Tibial artery (tissue), 4 donors: ENCODE measurements at regions not wholly inside any gene's neighbourhood (a gene's known extent, or its start where the extent isn't known, plus 50 kb on each side); places are given as distances from the start of the nearest gene placed in this dataset.

Experiments used
- DNase-seq, 2 donors: peaks; one replicate each; pipeline ENCODE4 v3.0.0-alpha.2; 2019
- H3K27ac ChIP-seq, 2 donors: fragments of 200-600 bp; sonication (generic) in 1 of 2; 1 replicate in 1 of 2; 2 replicates in 1 of 2; pipeline ENCODE4 v1.5.1; 2018 to 2019; ENCODE audit warnings: mild to moderate bottlenecking in 1 of 2
- H3K27me3 ChIP-seq, 2 donors: fragments of 200-600 bp; sonication (generic) in 1 of 2; one replicate each; pipeline versions ENCODE4 v1.5.1 to v1.6.0; 2016 to 2019
- H3K36me3 ChIP-seq, 3 donors: fragments of 200-600 bp; sonication (generic) in 2 of 3; one replicate each; pipeline ENCODE4 v1.5.1; 2016 to 2019; ENCODE audit warnings: mild to moderate bottlenecking in 2 of 3
- H3K4me1 ChIP-seq, 4 donors: fragments of 200-600 bp; sonication (generic) in 2 of 4; 1 replicate in 3 of 4; 2 replicates in 1 of 4; pipeline ENCODE4 v1.5.1; 2016 to 2019
- H3K4me3 ChIP-seq, 2 donors: fragments of 200-600 bp; sonication (generic) in 1 of 2; 1 replicate in 1 of 2; 2 replicates in 1 of 2; pipeline ENCODE4 v1.5.1; 2018 to 2019; ENCODE audit warnings: mild to moderate bottlenecking in 2 of 2
- H3K9me3 ChIP-seq, 3 donors: fragments of 200-600 bp; sonication (generic) in 1 of 3; one replicate each; pipeline ENCODE4 v1.5.1; 2016 to 2019
- intact Hi-C: fragments of 100-400 bp; cut with DNase I; formaldehyde crosslinking; loops from one replicate; pipeline ENCODE4 v1.15.0; 2023; ENCODE audit warnings: low total_unique reads
- TF ChIP-seq, protein P1 (sequence below), 2 experiments: fragments of 200-600 bp in 1 of 2; fragments of 450-650 bp in 1 of 2; IDR thresholded peaks; one replicate each; pipeline ENCODE4 v1.5.1; 2017 to 2019; ENCODE audit warnings: antibody characterized with exemption in 2 of 2, mild to moderate bottlenecking in 1 of 2, moderate library complexity in 1 of 2

DNA sequence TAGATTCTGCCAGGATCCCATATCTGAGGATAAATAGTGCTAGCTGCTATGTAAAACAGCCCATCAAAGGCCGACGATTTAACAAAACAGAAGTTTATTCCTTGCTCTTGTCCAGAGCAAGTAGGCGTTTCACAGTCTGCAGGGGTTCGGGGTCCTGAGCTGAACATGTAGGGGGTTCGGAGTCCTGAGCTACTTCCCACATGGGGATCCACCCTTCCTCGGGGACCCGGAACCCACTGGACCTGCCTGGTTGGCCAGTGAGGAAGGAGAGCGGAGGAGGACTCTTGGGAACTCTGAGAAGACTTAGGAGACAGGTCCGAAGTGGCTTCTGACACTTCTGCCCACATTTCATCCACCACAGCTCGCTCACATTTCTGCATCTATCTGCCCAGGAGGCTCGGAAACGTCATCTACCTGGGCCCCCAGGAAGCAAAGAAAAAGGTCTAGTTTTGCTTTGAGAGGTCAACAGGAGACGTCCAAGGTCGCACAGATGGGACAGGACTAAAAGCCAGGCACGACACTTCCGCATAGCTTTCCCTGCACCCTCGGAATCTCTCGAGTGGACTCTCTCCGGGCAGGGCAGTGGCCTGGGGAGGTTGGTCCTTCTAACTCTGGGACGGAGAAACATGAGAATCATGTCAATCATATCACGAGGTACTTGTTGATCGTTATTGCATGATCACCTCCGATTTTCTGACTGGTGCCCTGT is 86.4 kb downstream of the MICALL2 start:
- H3K9me3 ChIP-seq, result no peaks in the 10 kb centered on the region
- DNase-seq, result no peak
- no peak overlapping the region for H3K4me3 ChIP-seq
- peaks cover 0 to 86% of the 10 kb centered on the region in 2 donors for H3K27me3 ChIP-seq
- TF ChIP-seq, protein P1, sequence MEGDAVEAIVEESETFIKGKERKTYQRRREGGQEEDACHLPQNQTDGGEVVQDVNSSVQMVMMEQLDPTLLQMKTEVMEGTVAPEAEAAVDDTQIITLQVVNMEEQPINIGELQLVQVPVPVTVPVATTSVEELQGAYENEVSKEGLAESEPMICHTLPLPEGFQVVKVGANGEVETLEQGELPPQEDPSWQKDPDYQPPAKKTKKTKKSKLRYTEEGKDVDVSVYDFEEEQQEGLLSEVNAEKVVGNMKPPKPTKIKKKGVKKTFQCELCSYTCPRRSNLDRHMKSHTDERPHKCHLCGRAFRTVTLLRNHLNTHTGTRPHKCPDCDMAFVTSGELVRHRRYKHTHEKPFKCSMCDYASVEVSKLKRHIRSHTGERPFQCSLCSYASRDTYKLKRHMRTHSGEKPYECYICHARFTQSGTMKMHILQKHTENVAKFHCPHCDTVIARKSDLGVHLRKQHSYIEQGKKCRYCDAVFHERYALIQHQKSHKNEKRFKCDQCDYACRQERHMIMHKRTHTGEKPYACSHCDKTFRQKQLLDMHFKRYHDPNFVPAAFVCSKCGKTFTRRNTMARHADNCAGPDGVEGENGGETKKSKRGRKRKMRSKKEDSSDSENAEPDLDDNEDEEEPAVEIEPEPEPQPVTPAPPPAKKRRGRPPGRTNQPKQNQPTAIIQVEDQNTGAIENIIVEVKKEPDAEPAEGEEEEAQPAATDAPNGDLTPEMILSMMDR (IDR thresholded peaks at IDR 0.05), result no peak
- intact Hi-C loops, result no loop called here
- H3K4me1 ChIP-seq, result peaks cover 0 to 12% (median 8%) of the 10 kb centered on the region in 4 donors
- no peak overlapping the region for H3K27ac ChIP-seq
- no peaks in the 10 kb centered on the region for H3K36me3 ChIP-seq

DNA sequence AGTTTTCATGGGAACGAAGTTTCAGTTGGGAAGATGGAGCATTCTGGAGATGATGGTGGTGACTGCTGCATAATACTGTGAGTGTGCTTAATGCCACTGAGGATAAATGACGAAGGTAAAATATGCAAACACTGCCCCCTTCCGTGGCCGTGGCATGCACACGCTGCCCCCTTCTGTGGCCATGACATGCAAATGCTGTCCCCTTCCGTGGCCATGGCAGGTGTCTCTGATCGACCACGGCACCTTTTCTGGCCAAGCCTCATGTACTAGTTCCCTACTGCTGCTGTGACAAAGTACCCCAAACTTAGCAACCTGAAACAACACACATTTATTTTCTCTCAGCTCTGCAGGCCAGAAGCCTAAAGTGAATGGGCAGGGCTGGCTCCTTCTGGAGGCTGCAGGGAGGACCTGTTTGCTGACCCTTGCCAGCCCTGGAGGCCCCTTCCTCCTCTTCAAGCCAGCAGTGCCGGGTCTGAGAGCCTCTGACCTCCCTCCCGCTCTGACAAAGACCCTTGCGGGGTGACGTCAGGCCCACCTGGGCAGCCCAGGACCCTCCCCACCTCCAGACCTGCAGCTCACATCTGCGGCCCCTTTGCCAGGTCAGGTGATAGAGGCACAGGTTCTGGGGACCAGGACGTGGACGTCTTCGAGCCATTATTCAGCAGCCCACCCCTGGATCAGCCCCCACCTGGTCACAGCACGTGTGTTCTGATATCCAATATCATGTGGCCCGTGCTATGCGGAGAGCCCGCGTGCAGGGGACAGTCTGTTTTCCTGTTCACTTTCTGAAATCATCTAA is 82.0 kb downstream of the MICALL2 start:
- Histone ChIP-seq H3K4me1 (no peaks in the 10 kb centered on the region), H3K27me3 (peaks cover 0 to 67% of the 10 kb centered on the region in 2 donors), H3K9me3 (no peaks in the 10 kb centered on the region), H3K27ac (no peak overlapping the region), H3K4me3 (no peak overlapping the region), H3K36me3 (no peaks in the 10 kb centered on the region)
- intact Hi-C loops, result no loop called here
- TF ChIP-seq, protein P1 (IDR thresholded peaks at IDR 0.05), result no peak
- DNase-seq, result no peak

DNA sequence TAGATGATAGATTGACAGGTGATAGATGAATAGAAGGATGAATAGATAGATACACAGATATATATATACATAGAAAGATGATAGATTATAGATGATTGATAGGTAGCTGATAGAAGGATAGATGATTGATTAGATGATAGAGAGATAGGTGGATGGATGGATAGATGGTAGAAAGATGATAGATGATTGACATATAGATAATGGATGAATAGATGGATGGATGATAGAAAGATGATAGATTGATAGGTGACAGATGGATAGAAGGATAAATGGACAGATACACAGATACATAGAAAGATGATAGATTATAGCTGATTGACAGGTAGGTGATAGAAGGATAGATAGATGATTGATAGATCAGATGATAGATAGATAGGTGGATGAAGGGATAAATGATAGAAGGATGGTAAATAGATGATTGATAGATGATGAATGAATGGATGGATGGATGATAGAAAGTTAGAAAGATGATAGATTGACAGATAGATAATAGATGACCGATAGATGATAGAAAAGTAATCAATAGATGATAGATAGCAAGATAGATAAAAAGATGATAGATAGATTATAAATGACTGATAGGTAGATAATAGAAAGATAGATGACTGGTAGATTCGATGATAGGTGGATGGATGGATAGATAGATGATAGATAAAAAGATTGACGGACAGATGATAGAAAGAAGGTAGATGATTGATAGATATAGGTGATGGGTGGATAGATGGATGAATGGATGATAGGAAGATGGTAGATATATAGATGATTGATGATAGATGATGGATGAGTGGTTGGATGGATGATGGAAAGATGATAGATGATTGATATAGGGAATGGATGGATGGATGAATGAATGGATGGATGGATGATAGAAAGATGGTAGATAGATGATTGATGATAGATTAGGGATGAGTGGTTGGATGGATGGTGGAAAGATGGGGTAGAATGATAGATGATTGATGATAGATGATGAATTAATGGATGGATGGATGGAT is 80.4 kb downstream of the MICALL2 start:
- no peak for DNase-seq
- no peak overlapping the region for H3K27ac ChIP-seq
- peaks cover 0 to 5% (median 0%) of the 10 kb centered on the region in 3 donors for H3K9me3 ChIP-seq
- peaks cover 0 to 67% of the 10 kb centered on the region in 2 donors for H3K27me3 ChIP-seq
- no peaks in the 10 kb centered on the region for H3K36me3 ChIP-seq
- no peak overlapping the region for H3K4me3 ChIP-seq
- TF ChIP-seq, protein P1 (IDR thresholded peaks at IDR 0.05), result no peak
- intact Hi-C loops, result no loop called here
- H3K4me1 ChIP-seq, result no peaks in the 10 kb centered on the region

DNA sequence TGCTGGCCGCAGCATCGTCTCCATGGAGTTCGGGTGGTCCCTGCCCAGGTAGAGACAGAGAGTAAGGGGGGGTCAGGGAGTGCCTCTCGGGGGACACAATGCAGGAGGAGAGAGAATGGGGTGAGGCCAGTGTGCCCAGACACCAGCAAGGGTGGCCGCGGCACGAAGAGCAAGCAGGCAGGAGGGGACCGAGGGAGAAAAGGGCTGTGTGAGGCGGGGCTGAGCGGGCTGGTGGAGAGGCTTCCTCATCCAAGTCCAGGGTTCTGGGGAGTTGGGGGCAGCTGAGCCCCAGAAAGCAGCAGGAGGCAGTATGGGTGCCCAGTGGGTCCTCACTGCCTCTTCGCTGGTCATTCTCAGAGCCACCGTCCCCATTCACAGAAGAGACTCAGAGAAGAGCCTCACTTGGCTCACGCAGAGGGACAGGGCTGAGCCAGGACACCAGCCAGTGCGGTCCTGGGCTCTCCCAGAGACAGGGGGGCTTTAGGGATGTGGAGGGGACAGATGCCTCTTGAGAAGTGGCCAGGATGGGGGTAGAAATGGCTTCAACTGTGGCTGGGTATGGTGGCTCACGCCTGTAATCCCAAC is 78.9 kb downstream of the MICALL2 start:
- H3K4me3 ChIP-seq, result no peak overlapping the region
- peaks cover 0 to 77% of the 10 kb centered on the region in 2 donors for H3K27me3 ChIP-seq
- no peaks in the 10 kb centered on the region for H3K36me3 ChIP-seq
- TF ChIP-seq, protein P1 (IDR thresholded peaks at IDR 0.05), result no peak
- H3K9me3 ChIP-seq, result peaks cover 0 to 5% (median 0%) of the 10 kb centered on the region in 3 donors
- no peaks in the 10 kb centered on the region for H3K4me1 ChIP-seq
- intact Hi-C loops, result no loop called here
- no peak for DNase-seq
- no peak overlapping the region for H3K27ac ChIP-seq
